ENCODE measurements at regions not wholly inside any gene's neighbourhood (a gene's known extent, or its start where the extent isn't known, plus 50 kb on each side); places are given as distances from the start of the nearest gene placed in this dataset.

DNA sequence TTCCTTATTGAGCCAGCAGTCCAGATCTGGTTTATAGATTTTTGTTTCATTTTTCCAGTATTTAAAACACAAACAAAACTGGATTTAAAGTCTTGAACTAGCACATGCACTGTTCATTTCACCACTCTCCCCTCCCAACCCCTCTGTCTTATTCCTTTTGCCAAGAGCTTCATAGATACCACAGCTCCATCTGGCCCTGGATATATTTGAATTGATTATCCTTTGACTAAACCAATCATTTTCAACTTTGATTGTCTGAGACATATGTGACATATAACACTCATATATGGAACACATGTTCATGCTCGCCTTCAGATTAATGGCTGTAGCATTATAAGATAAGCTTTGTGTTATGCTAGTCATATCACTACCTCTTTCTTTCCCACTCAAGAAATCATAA lies 376.6 kb upstream of the NAALADL2 start:
- DNase-seq (ENCODE audit: low read depth, low spot score) (no peak), FAIRE-seq (no peak), ATAC-seq (no peak)
- ChIA-PET SMC1A (ENCODE audit: uncharacterized antibody, unreplicated experiment) (no interaction called here), RAD21 (ENCODE audit: unreplicated experiment) (no interaction called here), CTCF (no interaction called here), POLR2A (no interaction called here)
- no peak overlapping the region for H3K4me3 ChIP-seq
- H3K9me3 ChIP-seq (replicated peaks; ENCODE audit: control insufficient read depth, insufficient read depth, low read length): no peaks in the 10 kb centered on the region
- WGBS (ENCODE audit: insufficient coverage, insufficient replicate concordance, low lambda C conversion rate, missing lambda C conversion rate): 0% methylated on average over 1 of the region's 1 CpG
- in situ Hi-C loops (cut with MboI): no loop called here
- no peaks in the 10 kb centered on the region for H4K20me1 ChIP-seq (ENCODE audit: control insufficient read depth, insufficient read depth)
- H3K27ac ChIP-seq (ENCODE audit: control insufficient read depth, insufficient read depth): no peak overlapping the region
- H3K4me2 ChIP-seq (ENCODE audit: control insufficient read depth, insufficient read depth): no peak overlapping the region
- no peaks in the 10 kb centered on the region for H3K79me2 ChIP-seq (ENCODE audit: control insufficient read depth, insufficient read depth, low read length)
- no peaks in the 10 kb centered on the region for H3K4me1 ChIP-seq (ENCODE audit: control insufficient read depth, insufficient read depth, low read length)
- no peaks in the 10 kb centered on the region for H3K27me3 ChIP-seq (replicated peaks in 1 of 2; ENCODE audit: control insufficient read depth in 2 of 2, insufficient read depth in 2 of 2, low read length in 1 of 2)
- intact Hi-C loops (cut with micrococcal nuclease; ENCODE audit: unreplicated experiment): no loop called here
- no peak overlapping the region for H2AFZ ChIP-seq (ENCODE audit: control insufficient read depth, low read depth, low read length)
- no peak overlapping the region for H3K9ac ChIP-seq (ENCODE audit: control insufficient read depth, insufficient read depth, low read length)
- no peaks in the 10 kb centered on the region for H3K36me3 ChIP-seq (ENCODE audit: control insufficient read depth in 2 of 2, insufficient read depth in 2 of 2, low read length in 1 of 2)
- BruUV-seq (replicated peaks): no TSS peak
- TF ChIP-seq NR2C2 (IDR thresholded peaks at IDR 0.05; ENCODE audit: borderline replicate concordance, control insufficient read depth, insufficient read length, low read depth): no peak
- TF ChIP-seq, protein P1, sequence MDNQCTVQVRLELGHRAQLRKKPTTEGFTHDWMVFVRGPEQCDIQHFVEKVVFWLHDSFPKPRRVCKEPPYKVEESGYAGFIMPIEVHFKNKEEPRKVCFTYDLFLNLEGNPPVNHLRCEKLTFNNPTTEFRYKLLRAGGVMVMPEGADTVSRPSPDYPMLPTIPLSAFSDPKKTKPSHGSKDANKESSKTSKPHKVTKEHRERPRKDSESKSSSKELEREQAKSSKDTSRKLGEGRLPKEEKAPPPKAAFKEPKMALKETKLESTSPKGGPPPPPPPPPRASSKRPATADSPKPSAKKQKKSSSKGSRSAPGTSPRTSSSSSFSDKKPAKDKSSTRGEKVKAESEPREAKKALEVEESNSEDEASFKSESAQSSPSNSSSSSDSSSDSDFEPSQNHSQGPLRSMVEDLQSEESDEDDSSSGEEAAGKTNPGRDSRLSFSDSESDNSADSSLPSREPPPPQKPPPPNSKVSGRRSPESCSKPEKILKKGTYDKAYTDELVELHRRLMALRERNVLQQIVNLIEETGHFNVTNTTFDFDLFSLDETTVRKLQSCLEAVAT (IDR thresholded peaks at IDR 0.05): no peak
- no peak for TF ChIP-seq STAT3 (IDR thresholded peaks at IDR 0.05; ENCODE audit: low read depth, low read length)
- no peak for TF ChIP-seq LARP7 (IDR thresholded peaks at IDR 0.05)
- TF ChIP-seq GABPA (IDR thresholded peaks at IDR 0.05; ENCODE audit: low read depth): no peak
- TF ChIP-seq POLR2AphosphoS2 (IDR thresholded peaks at IDR 0.05; ENCODE audit: low read depth, low read length): no peak
- TF ChIP-seq TCF12 (IDR thresholded peaks at IDR 0.05; ENCODE audit: low read depth, low read length): no peak
- no peak for TF ChIP-seq SP1 (IDR thresholded peaks at IDR 0.05; ENCODE audit: low read depth, low read length)
- no peak for TF ChIP-seq SREBF2 (IDR thresholded peaks at IDR 0.05; ENCODE audit: low read length)
- no peak for TF ChIP-seq JUNB (IDR thresholded peaks at IDR 0.05)
- TF ChIP-seq ATF3 (IDR thresholded peaks at IDR 0.05; ENCODE audit: borderline replicate concordance, extremely low read depth, low read depth, low read length): no peak
- TF ChIP-seq ZSCAN29 (IDR thresholded peaks at IDR 0.05): no peak
- no peak for TF ChIP-seq SUZ12 (IDR thresholded peaks at IDR 0.05; ENCODE audit: unreplicated experiment)
- TF ChIP-seq STAT1 (conservative IDR thresholded peaks at IDR 0.05): no peak
- no peak for TF ChIP-seq RUNX3 (IDR thresholded peaks at IDR 0.05; ENCODE audit: low read length)
- no peak for TF ChIP-seq EED (IDR thresholded peaks at IDR 0.05; ENCODE audit: low read depth)
- TF ChIP-seq, protein P2, sequence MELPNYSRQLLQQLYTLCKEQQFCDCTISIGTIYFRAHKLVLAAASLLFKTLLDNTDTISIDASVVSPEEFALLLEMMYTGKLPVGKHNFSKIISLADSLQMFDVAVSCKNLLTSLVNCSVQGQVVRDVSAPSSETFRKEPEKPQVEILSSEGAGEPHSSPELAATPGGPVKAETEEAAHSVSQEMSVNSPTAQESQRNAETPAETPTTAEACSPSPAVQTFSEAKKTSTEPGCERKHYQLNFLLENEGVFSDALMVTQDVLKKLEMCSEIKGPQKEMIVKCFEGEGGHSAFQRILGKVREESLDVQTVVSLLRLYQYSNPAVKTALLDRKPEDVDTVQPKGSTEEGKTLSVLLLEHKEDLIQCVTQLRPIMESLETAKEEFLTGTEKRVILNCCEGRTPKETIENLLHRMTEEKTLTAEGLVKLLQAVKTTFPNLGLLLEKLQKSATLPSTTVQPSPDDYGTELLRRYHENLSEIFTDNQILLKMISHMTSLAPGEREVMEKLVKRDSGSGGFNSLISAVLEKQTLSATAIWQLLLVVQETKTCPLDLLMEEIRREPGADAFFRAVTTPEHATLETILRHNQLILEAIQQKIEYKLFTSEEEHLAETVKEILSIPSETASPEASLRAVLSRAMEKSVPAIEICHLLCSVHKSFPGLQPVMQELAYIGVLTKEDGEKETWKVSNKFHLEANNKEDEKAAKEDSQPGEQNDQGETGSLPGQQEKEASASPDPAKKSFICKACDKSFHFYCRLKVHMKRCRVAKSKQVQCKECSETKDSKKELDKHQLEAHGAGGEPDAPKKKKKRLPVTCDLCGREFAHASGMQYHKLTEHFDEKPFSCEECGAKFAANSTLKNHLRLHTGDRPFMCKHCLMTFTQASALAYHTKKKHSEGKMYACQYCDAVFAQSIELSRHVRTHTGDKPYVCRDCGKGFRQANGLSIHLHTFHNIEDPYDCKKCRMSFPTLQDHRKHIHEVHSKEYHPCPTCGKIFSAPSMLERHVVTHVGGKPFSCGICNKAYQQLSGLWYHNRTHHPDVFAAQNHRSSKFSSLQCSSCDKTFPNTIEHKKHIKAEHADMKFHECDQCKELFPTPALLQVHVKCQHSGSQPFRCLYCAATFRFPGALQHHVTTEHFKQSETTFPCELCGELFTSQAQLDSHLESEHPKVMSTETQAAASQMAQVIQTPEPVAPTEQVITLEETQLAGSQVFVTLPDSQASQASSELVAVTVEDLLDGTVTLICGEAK (IDR thresholded peaks at IDR 0.05; ENCODE audit: borderline replicate concordance): no peak
- no peak for TF ChIP-seq RAD51 (IDR thresholded peaks at IDR 0.05)
- no peak for TF ChIP-seq NFXL1 (IDR thresholded peaks at IDR 0.05; ENCODE audit: borderline replicate concordance)
